Karpas-422 (cell line): ENCODE measurements at regions not wholly inside any gene's neighbourhood (a gene's known extent, or its start where the extent isn't known, plus 50 kb on each side); places are given as distances from the start of the nearest gene placed in this dataset.

Experiments used
- DNase-seq: peaks from one replicate; pipeline ENCODE4 v3.0.0-alpha.2; 2015
- H2AFZ ChIP-seq: fragments of 200-600 bp; sonication (generic); 2 replicates; pipeline ENCODE4 v1.6.1; 2014; ENCODE audit warnings: antibody characterized with exemption, low read length, mixed read lengths
- H3K27ac ChIP-seq: fragments of 200-600 bp; sonication (generic); 2 replicates; pipeline ENCODE4 v1.5.1; 2014; ENCODE audit warnings: mild to moderate bottlenecking, low read length, moderate library complexity
- H3K27me3 ChIP-seq: fragments of 200-600 bp; sonication (generic); 2 replicates; pipeline ENCODE4 v1.6.1; 2014; ENCODE audit warnings: low read length, mixed read lengths
- H3K36me3 ChIP-seq: fragments of 200-600 bp; sonication (generic); 2 replicates; pipeline ENCODE4 v1.6.1; 2014; ENCODE audit warnings: low read length, mixed read lengths; ENCODE audit not compliant: insufficient read depth
- H3K4me1 ChIP-seq: fragments of 200-600 bp; sonication (generic); 2 replicates; pipeline ENCODE4 v1.6.1; 2014; ENCODE audit warnings: mild to moderate bottlenecking, low read length, mixed read lengths
- H3K4me2 ChIP-seq: fragments of 200-600 bp; sonication (generic); 2 replicates; pipeline ENCODE4 v1.6.1; 2014; ENCODE audit warnings: low read length, low read depth, mild to moderate bottlenecking; ENCODE audit not compliant: poor library complexity, severe bottlenecking
- H3K4me3 ChIP-seq: fragments of 200-600 bp; sonication (generic); 2 replicates; pipeline ENCODE4 v1.5.1; 2014; ENCODE audit warnings: mild to moderate bottlenecking, antibody characterized with exemption, low read length, mixed read lengths
- H3K79me2 ChIP-seq: fragments of 200-600 bp; sonication (generic); 2 replicates; pipeline ENCODE4 v1.6.1; 2014; ENCODE audit warnings: mild to moderate bottlenecking, low read length, mixed read lengths
- H3K9ac ChIP-seq: fragments of 200-600 bp; sonication (generic); 2 replicates; pipeline ENCODE4 v1.6.0; 2014; ENCODE audit warnings: low read length
- H3K9me2 ChIP-seq: fragments of 200-600 bp; sonication (generic), shearing (Covaris generic); replicated peaks from 2 replicates; pipeline ENCODE4 v1.6.0; 2014; ENCODE audit warnings: mild to moderate bottlenecking, low read length, moderate library complexity; ENCODE audit not compliant: insufficient read depth
- H3K9me3 ChIP-seq: fragments of 300-700, 200-600 bp; sonication (generic); 2 replicates; pipeline ENCODE4 v1.6.1; 2014; ENCODE audit warnings: low read length, mixed read lengths
- H4K20me1 ChIP-seq: fragments of 200-600 bp; sonication (generic); 2 replicates; pipeline ENCODE4 v1.6.1; 2014; ENCODE audit warnings: mild to moderate bottlenecking, antibody characterized with exemption, low read length, low read depth; ENCODE audit not compliant: insufficient read depth

DNA sequence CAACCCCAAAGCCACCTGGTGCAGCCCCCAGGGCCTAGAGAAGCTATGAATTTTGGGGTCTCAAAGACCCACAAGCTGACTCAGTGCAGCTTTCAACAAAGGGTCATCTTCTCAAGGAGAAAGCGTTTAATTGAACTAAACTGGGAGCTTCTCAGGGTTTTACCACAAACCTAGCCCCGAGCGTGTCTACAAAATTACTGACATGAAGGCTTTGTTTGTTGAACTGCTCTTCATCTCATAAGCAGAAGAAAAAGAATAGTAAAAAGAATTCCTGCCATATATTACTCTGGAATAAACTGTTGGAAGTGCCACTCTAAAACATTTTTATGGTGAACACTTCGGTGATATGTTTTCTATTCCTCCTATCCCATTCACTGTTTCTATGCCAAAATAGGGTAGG lies 50.8 kb upstream of the INCENP start:
- Histone ChIP-seq H2AFZ (no peak overlapping the region), H3K36me3 (no peaks in the 10 kb centered on the region), H3K27ac (no peak overlapping the region), H3K4me2 (no peak overlapping the region), H3K4me1 (no peaks in the 10 kb centered on the region), H3K9me2 (no peaks in the 10 kb centered on the region), H3K9me3 (no peaks in the 10 kb centered on the region), H3K9ac (no peak overlapping the region), H3K4me3 (no peak overlapping the region), H3K27me3 (no peaks in the 10 kb centered on the region), H3K79me2 (no peaks in the 10 kb centered on the region), H4K20me1 (no peaks in the 10 kb centered on the region)
- no peak for DNase-seq

DNA sequence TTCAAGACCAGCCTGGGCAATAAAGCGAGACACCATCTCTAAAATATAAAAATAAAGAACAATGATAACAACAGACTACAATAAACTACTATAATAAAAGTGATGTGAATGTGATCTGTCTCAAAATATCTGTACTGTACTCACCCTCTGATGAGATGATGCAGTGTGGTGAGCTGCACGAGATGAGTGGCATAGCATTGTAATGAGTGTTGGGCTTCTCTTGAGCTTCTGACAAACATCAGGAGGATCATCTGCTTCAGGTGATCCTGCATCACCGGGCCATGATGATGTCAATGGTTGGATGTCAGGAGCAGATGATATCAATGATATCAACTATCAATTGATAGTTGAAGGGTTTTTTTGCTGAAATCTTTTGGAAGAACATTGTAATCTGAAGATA lies 52.4 kb upstream of the INCENP start:
- H4K20me1 ChIP-seq, result no peaks in the 10 kb centered on the region
- no peak overlapping the region for H2AFZ ChIP-seq
- no peak overlapping the region for H3K4me2 ChIP-seq
- H3K9ac ChIP-seq, result no peak overlapping the region
- no peaks in the 10 kb centered on the region for H3K79me2 ChIP-seq
- no peaks in the 10 kb centered on the region for H3K9me2 ChIP-seq
- no peaks in the 10 kb centered on the region for H3K36me3 ChIP-seq
- DNase-seq, result no peak
- H3K4me1 ChIP-seq, result no peaks in the 10 kb centered on the region
- no peak overlapping the region for H3K27ac ChIP-seq
- no peaks in the 10 kb centered on the region for H3K27me3 ChIP-seq
- H3K4me3 ChIP-seq, result no peak overlapping the region
- H3K9me3 ChIP-seq, result no peaks in the 10 kb centered on the region

DNA sequence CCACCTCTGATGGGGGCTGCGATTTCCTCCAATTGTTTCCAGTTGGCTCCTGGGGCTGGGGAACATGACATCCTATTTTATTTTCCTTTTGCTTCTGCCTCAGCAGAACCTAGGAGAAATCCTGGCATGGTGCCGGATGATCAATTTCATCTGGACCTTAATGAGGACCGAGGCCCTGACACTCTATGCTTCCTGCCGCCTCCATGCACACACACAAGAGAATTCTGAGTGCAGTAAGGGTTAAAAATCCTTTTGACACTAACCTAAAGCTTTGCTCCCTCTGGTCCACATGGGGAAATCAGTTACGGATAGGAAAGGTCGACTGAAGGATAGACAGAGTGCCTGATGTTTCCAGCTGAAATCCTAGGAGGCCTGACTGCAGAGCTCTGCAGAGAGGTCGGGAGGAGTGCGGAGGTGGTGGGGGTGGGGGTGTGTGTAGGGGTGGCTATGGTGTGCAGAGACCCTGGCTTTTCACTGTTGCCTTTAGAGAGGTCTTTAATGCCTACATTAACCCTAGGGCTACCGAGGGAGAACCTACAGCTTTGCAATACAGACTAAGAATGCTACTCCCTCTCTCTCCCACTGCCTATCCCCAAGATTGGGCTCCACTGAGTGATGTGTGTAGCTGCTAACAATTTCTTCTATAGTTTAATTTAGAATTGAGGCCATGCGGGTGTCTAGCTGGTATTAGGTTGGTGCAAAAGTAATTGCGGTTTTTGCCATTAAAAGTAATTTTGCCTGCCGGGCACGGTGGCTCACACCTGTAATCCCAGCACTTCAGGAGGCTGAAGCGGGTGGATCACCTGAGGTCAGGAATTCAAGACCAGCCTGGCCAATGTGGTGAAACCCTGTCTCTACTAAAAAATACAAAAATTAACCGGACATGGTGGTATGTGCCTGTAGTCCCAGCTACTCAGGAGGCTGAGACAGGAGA lies 53.6 kb upstream of the INCENP start:
- DNase-seq, result no peak
- Histone ChIP-seq H3K27ac (no peak overlapping the region), H3K4me2 (no peak overlapping the region), H3K79me2 (no peaks in the 10 kb centered on the region), H2AFZ (no peak overlapping the region), H3K27me3 (no peaks in the 10 kb centered on the region), H3K9ac (no peak overlapping the region), H3K36me3 (no peaks in the 10 kb centered on the region), H3K4me3 (no peak overlapping the region), H3K4me1 (no peaks in the 10 kb centered on the region), H4K20me1 (no peaks in the 10 kb centered on the region), H3K9me3 (no peaks in the 10 kb centered on the region), H3K9me2 (no peaks in the 10 kb centered on the region)

DNA sequence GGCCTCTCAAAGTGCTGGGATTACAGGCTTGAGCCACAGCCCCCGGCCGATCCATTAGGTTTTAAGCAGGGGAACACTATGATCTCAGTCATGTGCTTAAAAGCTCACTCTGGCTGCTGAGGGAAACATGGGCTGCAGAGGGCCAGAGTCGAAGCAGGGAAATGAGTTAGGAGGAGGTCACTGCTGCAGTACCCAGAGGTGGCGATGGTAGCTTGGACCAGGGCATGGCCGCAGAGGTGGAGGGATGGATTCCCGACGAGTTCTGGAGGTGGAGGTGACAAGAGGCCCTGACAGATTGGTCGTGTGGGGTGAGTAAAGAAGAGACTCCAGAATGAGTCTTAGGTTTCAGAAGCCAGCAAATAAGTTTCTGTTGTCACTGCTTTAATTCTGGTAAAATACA lies 54.4 kb upstream of the INCENP start:
- H3K27me3 ChIP-seq, result no peaks in the 10 kb centered on the region
- H3K27ac ChIP-seq, result no peak overlapping the region
- H3K9ac ChIP-seq, result no peak overlapping the region
- no peaks in the 10 kb centered on the region for H4K20me1 ChIP-seq
- H3K4me2 ChIP-seq, result no peak overlapping the region
- no peaks in the 10 kb centered on the region for H3K9me2 ChIP-seq
- no peaks in the 10 kb centered on the region for H3K79me2 ChIP-seq
- H3K4me1 ChIP-seq, result no peaks in the 10 kb centered on the region
- H2AFZ ChIP-seq, result no peak overlapping the region
- no peaks in the 10 kb centered on the region for H3K36me3 ChIP-seq
- no peaks in the 10 kb centered on the region for H3K9me3 ChIP-seq
- no peak for DNase-seq
- no peak overlapping the region for H3K4me3 ChIP-seq

DNA sequence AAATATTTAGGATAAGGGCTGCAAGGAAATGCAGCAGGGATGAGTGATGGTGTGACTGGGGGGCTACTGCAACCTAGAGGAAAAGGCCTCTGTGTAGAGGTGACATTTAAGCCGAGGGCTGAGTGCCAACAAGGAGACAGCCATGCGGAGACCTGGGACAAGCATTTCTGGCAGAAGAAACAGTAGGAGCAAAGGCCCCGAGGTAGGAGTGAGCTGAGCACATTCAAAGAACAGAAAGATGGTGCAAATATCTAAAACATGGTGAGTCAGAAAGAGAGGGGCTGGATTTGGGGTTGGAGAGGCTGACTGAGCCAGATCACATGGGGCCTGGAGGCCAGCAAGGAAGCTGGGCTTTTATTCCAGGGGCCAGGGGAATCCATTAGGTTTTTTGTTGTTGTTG lies 55.1 kb upstream of the INCENP start:
- H2AFZ ChIP-seq, result no peak overlapping the region
- no peaks in the 10 kb centered on the region for H3K27me3 ChIP-seq
- no peak overlapping the region for H3K9ac ChIP-seq
- H3K4me3 ChIP-seq, result no peak overlapping the region
- H3K4me2 ChIP-seq, result no peak overlapping the region
- no peak overlapping the region for H3K27ac ChIP-seq
- no peaks in the 10 kb centered on the region for H3K4me1 ChIP-seq
- no peaks in the 10 kb centered on the region for H3K79me2 ChIP-seq
- no peaks in the 10 kb centered on the region for H3K9me3 ChIP-seq
- no peak for DNase-seq
- no peaks in the 10 kb centered on the region for H4K20me1 ChIP-seq
- no peaks in the 10 kb centered on the region for H3K9me2 ChIP-seq
- no peaks in the 10 kb centered on the region for H3K36me3 ChIP-seq

DNA sequence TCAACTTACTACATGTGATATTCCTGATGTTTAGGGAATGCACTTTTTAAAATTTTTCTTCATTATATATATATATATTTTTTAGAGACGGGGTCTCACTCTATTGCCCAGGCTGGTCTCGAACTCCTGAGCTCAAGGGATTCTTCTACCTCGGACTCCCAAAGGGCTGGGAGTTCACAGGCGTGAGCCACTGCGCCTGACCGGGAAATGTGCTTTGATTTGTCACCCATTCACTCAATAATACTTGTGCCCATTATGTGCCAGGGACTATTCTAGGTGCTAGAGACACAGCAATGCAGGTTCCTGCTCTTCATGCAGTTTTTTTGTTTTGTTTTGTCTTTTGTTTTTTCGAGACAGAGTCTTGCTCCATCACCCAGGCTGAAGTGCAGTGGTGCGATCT lies 56.1 kb upstream of the INCENP start:
- H3K27me3 ChIP-seq, result no peaks in the 10 kb centered on the region
- no peaks in the 10 kb centered on the region for H3K79me2 ChIP-seq
- H3K9me2 ChIP-seq, result no peaks in the 10 kb centered on the region
- no peaks in the 10 kb centered on the region for H4K20me1 ChIP-seq
- no peak overlapping the region for H3K4me3 ChIP-seq
- no peaks in the 10 kb centered on the region for H3K36me3 ChIP-seq
- DNase-seq, result no peak
- no peaks in the 10 kb centered on the region for H3K9me3 ChIP-seq
- no peak overlapping the region for H3K27ac ChIP-seq
- no peak overlapping the region for H2AFZ ChIP-seq
- H3K9ac ChIP-seq, result no peak overlapping the region
- H3K4me2 ChIP-seq, result no peak overlapping the region
- no peaks in the 10 kb centered on the region for H3K4me1 ChIP-seq

DNA sequence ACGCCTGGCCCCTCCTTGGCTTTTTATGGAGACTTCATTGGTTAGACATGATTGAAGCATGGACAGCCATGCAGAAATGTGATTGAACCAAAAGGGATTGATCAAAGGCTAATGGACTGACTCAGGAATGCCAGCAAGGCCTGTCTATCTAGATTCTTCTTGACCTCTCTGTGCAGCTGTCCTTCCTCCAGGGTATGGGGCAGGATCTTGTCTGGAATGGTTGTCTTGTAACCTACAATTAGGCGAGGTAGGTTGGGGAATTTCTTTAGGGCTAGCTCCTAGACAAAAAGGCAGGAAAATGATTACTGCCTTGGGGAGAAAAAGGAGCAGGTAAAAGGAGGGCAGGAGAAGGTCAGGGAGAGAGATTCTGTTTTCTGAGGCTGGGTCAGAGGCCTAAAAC lies 59.6 kb upstream of the INCENP start:
- Histone ChIP-seq H4K20me1 (no peaks in the 10 kb centered on the region), H2AFZ (no peak overlapping the region), H3K4me2 (no peak overlapping the region), H3K27me3 (no peaks in the 10 kb centered on the region), H3K79me2 (no peaks in the 10 kb centered on the region), H3K9ac (no peak overlapping the region), H3K9me3 (no peaks in the 10 kb centered on the region), H3K9me2 (no peaks in the 10 kb centered on the region), H3K27ac (no peak overlapping the region), H3K4me3 (no peak overlapping the region), H3K36me3 (no peaks in the 10 kb centered on the region), H3K4me1 (no peaks in the 10 kb centered on the region)
- DNase-seq, result no peak

DNA sequence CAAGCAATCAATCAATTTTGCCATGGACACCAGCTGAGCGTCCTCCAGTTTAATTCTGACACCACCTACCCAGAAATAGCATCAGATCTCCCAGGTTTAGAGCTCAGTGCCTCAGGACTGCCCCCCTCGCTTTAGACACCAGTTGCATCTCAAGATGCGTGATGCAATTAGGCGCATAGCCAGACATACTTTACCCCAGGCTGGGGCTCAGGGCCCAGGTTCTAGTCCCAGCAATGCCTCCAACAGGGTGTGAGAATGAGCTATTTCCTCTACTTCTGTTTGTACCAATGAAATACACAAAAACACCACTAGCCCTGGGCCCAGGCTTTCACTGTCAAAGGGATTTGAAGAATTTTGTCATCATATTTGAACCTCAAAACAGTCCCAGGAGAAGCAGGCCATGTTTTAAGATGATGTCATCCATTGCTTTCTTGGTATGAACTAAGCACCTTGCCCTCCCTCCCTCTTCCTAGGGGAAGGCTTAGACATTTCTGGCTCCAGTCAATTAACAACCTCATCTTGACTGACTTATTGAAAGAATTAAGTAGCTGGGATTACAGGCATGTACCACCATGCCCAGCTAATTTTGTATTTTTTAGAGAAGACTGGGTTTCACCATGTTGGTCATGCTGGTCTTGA lies 61.5 kb upstream of the INCENP start:
- Histone ChIP-seq H3K9ac (no peak overlapping the region), H4K20me1 (no peaks in the 10 kb centered on the region), H3K4me2 (no peak overlapping the region), H3K4me1 (no peaks in the 10 kb centered on the region), H3K27ac (no peak overlapping the region), H2AFZ (no peak overlapping the region), H3K9me2 (no peaks in the 10 kb centered on the region), H3K4me3 (no peak overlapping the region), H3K27me3 (no peaks in the 10 kb centered on the region), H3K79me2 (no peaks in the 10 kb centered on the region), H3K9me3 (no peaks in the 10 kb centered on the region), H3K36me3 (no peaks in the 10 kb centered on the region)
- no peak for DNase-seq
